Mucosa of descending colon (tissue), 3 donors: ENCODE measurements at regions not wholly inside any gene's neighbourhood (a gene's known extent, or its start where the extent isn't known, plus 50 kb on each side); places are given as distances from the start of the nearest gene placed in this dataset.
A peak's percentile ranks its signal among the peaks of the same experiment; 100 is the strongest.

Source experiments
- ATAC-seq: fragments of 200-7000 bp; cut with Tn5 transposase; one replicate; pipeline ENCODE4 v1.9.1; 2020; ENCODE audit warnings: mild to moderate bottlenecking, moderate library complexity
- DNase-seq, 3 donors: peaks; one replicate each; pipeline ENCODE4 v3.0.0-alpha.2; 2020
- H3K36me3 ChIP-seq: fragments of 200-600 bp; one replicate; pipeline ENCODE4 v1.8.0; 2021; ENCODE audit warnings: low read depth, mild to moderate bottlenecking
- H3K4me1 ChIP-seq: fragments of 200-600 bp; one replicate; pipeline ENCODE4 v1.8.0; 2021; ENCODE audit warnings: low read depth, mild to moderate bottlenecking
- H3K4me3 ChIP-seq: fragments of 200-600 bp; one replicate; pipeline ENCODE4 v1.8.0; 2021; ENCODE audit warnings: mild to moderate bottlenecking
- H3K9me3 ChIP-seq: fragments of 200-600 bp; one replicate; pipeline ENCODE4 v1.8.0; 2021; ENCODE audit warnings: mild to moderate bottlenecking
- CTCF ChIP-seq: fragments of 200-600 bp; IDR thresholded peaks from one replicate; pipeline ENCODE4 v1.8.0; 2022; ENCODE audit warnings: antibody characterized with exemption, mild to moderate bottlenecking
- intact Hi-C, 2 donors: fragments of 100-400 bp; cut with DNase I in 1 of 2; cut with micrococcal nuclease in 1 of 2; formaldehyde crosslinking; loops; one replicate each; pipeline versions ENCODE4 v1.11.0 to v1.11.1; 2022; cut with DNase I, micrococcal nuclease
- donor health status: DM: no; HTN: no; CAD: no; lungs with moderate emphysema.
- donor health status: DM: no; HTN: no; CAD: no.
- donor health status: DM: no; HTN: yes; CAD: no.

- peak; percentile 16 for TF ChIP-seq CTCF
- intact Hi-C loops: no loop called here
- H3K4me3 ChIP-seq: no peak overlapping the region
- no peaks in the 10 kb centered on the region for H3K36me3 ChIP-seq
- H3K9me3 ChIP-seq: no peaks in the 10 kb centered on the region
- DNase-seq (peak in 1 of 3 donors; percentile 47), ATAC-seq (peak; percentile 81)
- H3K4me1 ChIP-seq: no peaks in the 10 kb centered on the region
These were observed 103.4 kb downstream of the QRFPR start for GRCh38 chr4:121277194-121278105.

GRCh38 chr4:121273191-121273590 is 107.6 kb downstream of the QRFPR start:
- H3K36me3 ChIP-seq: no peaks in the 10 kb centered on the region
- intact Hi-C loops: no loop called here
- no peak for TF ChIP-seq CTCF
- no peak overlapping the region for H3K4me3 ChIP-seq
- DNase-seq (no peak), ATAC-seq (no peak)
- no peaks in the 10 kb centered on the region for H3K9me3 ChIP-seq
- no peaks in the 10 kb centered on the region for H3K4me1 ChIP-seq

GRCh38 chr4:121272526-121272925 is 108.3 kb downstream of the QRFPR start:
- DNase-seq: no peak
- intact Hi-C loops: no loop called here
- no peaks in the 10 kb centered on the region for H3K9me3 ChIP-seq
- ATAC-seq: no peak
- no peak overlapping the region for H3K4me3 ChIP-seq
- no peaks in the 10 kb centered on the region for H3K36me3 ChIP-seq
- TF ChIP-seq CTCF: no peak
- no peaks in the 10 kb centered on the region for H3K4me1 ChIP-seq

- no peak for TF ChIP-seq CTCF
- Histone ChIP-seq H3K4me3 (no peak overlapping the region), H3K4me1 (no peaks in the 10 kb centered on the region), H3K36me3 (no peaks in the 10 kb centered on the region), H3K9me3 (no peaks in the 10 kb centered on the region)
- ATAC-seq (no peak), DNase-seq (no peak)
- intact Hi-C loops: no loop called here
These were observed 106.3 kb upstream of the TNIP3 start for GRCh38 chr4:121270389-121270788.

GRCh38 chr4:121269001-121269400 is 104.9 kb upstream of the TNIP3 start:
- Histone ChIP-seq H3K36me3 (no peaks in the 10 kb centered on the region), H3K4me1 (no peaks in the 10 kb centered on the region), H3K9me3 (no peaks in the 10 kb centered on the region), H3K4me3 (no peak overlapping the region)
- TF ChIP-seq CTCF: no peak
- intact Hi-C loops: no loop called here
- ATAC-seq: no peak
- no peak for DNase-seq
